Heart right ventricle (tissue), 16 donors: ENCODE measurements at regions not wholly inside any gene's neighbourhood (a gene's known extent, or its start where the extent isn't known, plus 50 kb on each side); places are given as distances from the start of the nearest gene placed in this dataset.

Source experiments
- ATAC-seq, 8 donors: fragments of 200-7000 bp; cut with Tn5 transposase; one replicate each; pipeline ENCODE4 v1.9.1; 2020; ENCODE audit warnings: mild to moderate bottlenecking in 8 of 8, moderate library complexity in 8 of 8, moderate number of reproducible peaks in 1 of 8
- DNase-seq, 2 donors: peaks; one replicate each; pipeline ENCODE4 v3.0.0-alpha.2; 2020
- H3K27ac ChIP-seq, 10 donors: fragments of 200-600 bp; sonication (generic) in 2 of 10; one replicate each; pipeline versions ENCODE4 v1.5.0 to v1.8.0; 2020 to 2022; ENCODE audit warnings: mild to moderate bottlenecking in 3 of 10
- H3K27me3 ChIP-seq, 7 donors: fragments of 200-600 bp; one replicate each; pipeline ENCODE4 v1.8.0; 2021 to 2022; ENCODE audit warnings: mild to moderate bottlenecking in 2 of 7
- H3K36me3 ChIP-seq, 9 donors: fragments of 200-600 bp; sonication (generic) in 1 of 9; one replicate each; pipeline versions ENCODE4 v1.5.0 to v1.8.0; 2020 to 2022; ENCODE audit warnings: mild to moderate bottlenecking in 2 of 9
- H3K4me1 ChIP-seq, 9 donors: fragments of 200-600 bp; sonication (generic) in 1 of 9; one replicate each; pipeline versions ENCODE4 v1.5.0 to v1.8.0; 2020 to 2022; ENCODE audit warnings: mild to moderate bottlenecking in 4 of 9
- H3K4me3 ChIP-seq, 10 donors: fragments of 200-600 bp; sonication (generic) in 2 of 10; one replicate each; pipeline versions ENCODE4 v1.5.0 to v1.8.0; 2020 to 2022; ENCODE audit warnings: mild to moderate bottlenecking in 7 of 10, moderate library complexity in 2 of 10
- H3K9me3 ChIP-seq, 11 donors: fragments of 200-600 bp in 10 of 11; sonication (generic) in 2 of 11; one replicate each; pipeline versions ENCODE4 v1.5.0 to v1.8.0; 2013 to 2022; ENCODE audit warnings: mild to moderate bottlenecking in 2 of 11, control low read depth in 1 of 11, moderate library complexity in 1 of 11
- CTCF ChIP-seq, 9 donors: fragments of 200-600 bp; sonication (generic) in 2 of 9; IDR thresholded peaks; one replicate each; pipeline versions ENCODE4 v1.5.0 to v1.8.0; 2021 to 2022; ENCODE audit warnings: antibody characterized with exemption in 9 of 9, mild to moderate bottlenecking in 5 of 9, moderate library complexity in 1 of 9
- WGBS, 2 donors: extraction: QIAGEN DNeasy Blood & Tissue Kit; methylation state at CpG; one replicate each; pipeline ENCODE4 v1.1.7; 2013; ENCODE audit warnings: inconsistent platforms in 1 of 2; 5-methylcytosine and 5-hydroxymethylcytosine counted together
- intact Hi-C, 10 donors: fragments of 100-400 bp; cut with DNase I; formaldehyde crosslinking; loops; one replicate each; pipeline versions ENCODE4 v1.11.1 to v1.14.2; 2022
- donor health status: Arrhythmogenic right ventricular cardiomyopathy.
- donor health status: ischemic (EF 13 %, LVEDD 7.1; RV severe dilation, severe dysfunction).
- donor health status: healthy with polysubstance abuse.
- donor health status: DM: no; HTN: yes; CAD: no.
- donor health status: DM: no; HTN: no; CAD: no.
- donor health status: ischemic (EF 25% LVEDD 6.9; RV normal size, moderate dysfunction).
- donor health status: ischemic (EF 25% LVEDD 5.7; RV mildly dilated, moderate dysfunction).
- donor health status: healthy.
- donor health status: DM: yes; HTN: yes; CAD: no.
- donor health status: Ischemic cardiomyopathy.
- donor health status: ischemic (EF 35%, LVEDD 5.7; RV mildly dilated, moderate dysfunction).
- donor health status: nonischemic (EF 11% LVEDD 7.7; RV severe dilation, severe dysfunction).
- donor health status: DM: yes; HTN: yes; CAD: no.
- donor health status: PGD.
- donor health status: ischemic (EF 29% LVEDD 5.4; RV normal size, mild dysfunction).
- donor health status: nonischemic (EF 23%, LVEDD 6.1; RV moderate dilation, normal function).

DNA sequence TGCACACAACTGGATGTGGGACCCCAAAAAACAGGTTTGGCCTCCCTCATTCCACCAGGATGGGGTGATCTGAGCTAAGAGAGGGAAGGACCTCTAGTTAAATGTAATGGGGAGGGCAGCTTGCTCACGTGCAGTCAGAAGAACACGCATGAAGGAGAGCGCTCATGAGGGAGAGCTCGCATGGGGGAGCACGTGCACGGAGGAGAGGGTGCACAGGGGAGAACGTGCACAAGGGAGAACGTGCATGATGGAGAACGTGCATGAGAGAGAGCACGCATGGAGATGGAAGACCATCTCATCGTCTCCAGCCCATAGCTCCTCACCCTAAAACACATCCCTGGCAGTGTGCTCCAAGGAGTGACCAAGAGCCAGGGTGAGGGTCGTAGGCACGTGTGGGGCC is 141.2 kb downstream of the RBFOX3 start:
- Histone ChIP-seq H3K27me3 (peaks cover 3 to 90% (median 77%) of the 10 kb centered on the region in 7 donors), H3K36me3 (no peaks in the 10 kb centered on the region), H3K9me3 (no peaks in the 10 kb centered on the region), H3K27ac (no peak overlapping the region), H3K4me1 (no peaks in the 10 kb centered on the region), H3K4me3 (no peak overlapping the region)
- DNase-seq (no peak), ATAC-seq (no peak)
- intact Hi-C loops: no loop called here
- 86 to 89% methylated on average over 13 of the region's 13 CpGs for WGBS, 2 donors
- no peak for TF ChIP-seq CTCF (IDR thresholded peaks at IDR 0.05)

DNA sequence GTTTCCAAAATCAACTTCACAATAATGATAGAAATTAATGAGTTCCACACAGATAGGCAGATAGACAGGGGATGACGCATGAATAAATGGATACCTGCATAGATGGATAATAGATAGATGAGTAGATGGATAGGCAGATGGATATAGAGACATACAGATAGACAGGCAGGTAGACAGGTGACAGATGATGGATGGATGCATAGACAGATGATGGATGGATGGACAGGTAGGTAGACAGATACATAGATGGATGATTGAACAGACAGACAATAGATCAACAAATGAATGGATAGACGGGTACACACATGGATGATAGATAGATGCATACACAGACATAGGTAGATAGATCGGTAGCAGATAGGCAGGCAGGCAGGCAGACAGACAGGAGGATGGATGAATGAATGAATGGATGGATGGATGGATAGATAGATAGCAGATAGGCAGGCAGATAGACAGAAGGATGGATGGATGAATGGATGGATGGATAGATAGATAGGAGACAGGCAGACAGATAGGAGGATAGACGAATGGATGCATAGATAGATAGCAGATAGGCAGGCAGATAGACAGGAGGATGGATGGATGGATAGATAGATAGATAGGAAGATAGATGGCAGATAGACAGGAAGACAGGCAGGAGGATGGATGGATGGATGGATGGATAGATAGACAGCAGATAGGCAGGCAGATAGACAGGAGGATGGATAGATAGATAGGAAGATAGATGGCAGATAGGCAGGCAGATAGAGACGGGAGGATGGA is 142.5 kb downstream of the RBFOX3 start:
- no peaks in the 10 kb centered on the region for H3K4me1 ChIP-seq
- TF ChIP-seq CTCF (IDR thresholded peaks at IDR 0.05): no peak
- intact Hi-C loops: no loop called here
- no peaks in the 10 kb centered on the region for H3K9me3 ChIP-seq
- peaks cover 0 to 83% (median 66%) of the 10 kb centered on the region in 7 donors for H3K27me3 ChIP-seq
- no peak overlapping the region for H3K27ac ChIP-seq
- H3K4me3 ChIP-seq: no peak overlapping the region
- no peak for DNase-seq
- 79 to 87% methylated on average over 5 of the region's 5 CpGs for WGBS, 2 donors
- no peak for ATAC-seq
- H3K36me3 ChIP-seq: no peaks in the 10 kb centered on the region

DNA sequence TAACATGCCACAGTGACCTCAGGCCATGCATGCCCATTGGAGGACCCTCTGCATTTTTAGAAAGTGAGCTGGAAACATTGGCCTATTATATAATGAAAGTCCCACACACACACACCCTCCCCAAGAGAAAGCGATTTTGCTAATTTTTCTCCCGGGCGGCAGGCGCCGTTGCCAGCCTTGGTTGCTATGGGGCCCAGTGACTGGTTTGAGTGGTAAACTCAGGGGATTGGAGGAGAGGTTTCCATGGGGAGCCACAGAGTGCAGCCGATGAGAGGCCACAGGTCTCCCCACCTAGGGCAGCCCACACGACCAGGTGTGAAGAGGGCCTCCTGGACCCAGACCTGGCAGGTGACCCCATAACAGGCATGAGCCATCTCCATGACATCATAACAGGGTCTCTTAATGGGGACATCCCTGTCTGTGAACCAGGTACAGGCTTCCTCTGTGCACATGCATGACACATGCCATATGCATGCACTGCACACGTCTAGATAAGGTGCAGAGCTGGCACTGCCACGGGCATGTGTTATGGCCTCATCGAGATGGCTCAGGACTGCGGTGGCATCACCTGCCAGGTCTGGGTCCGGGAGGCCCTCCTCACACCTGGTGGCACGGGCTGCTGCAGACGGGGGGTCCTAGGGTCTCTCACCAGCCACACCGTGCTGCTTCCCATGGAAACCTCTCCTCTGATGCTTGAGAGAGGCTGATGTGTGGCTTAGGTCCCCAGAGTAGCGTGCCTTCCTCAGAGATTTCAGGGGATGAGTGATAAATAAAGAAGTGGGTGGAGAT is 144.1 kb downstream of the RBFOX3 start:
- peaks cover 0 to 76% (median 54%) of the 10 kb centered on the region in 7 donors for H3K27me3 ChIP-seq
- DNase-seq (no peak), ATAC-seq (no peak)
- no peaks in the 10 kb centered on the region for H3K4me1 ChIP-seq
- no peaks in the 10 kb centered on the region for H3K36me3 ChIP-seq
- intact Hi-C loops: no loop called here
- no peak overlapping the region for H3K4me3 ChIP-seq
- 81 to 84% methylated on average over 16 of the region's 16 CpGs for WGBS, 2 donors
- no peak overlapping the region for H3K27ac ChIP-seq
- H3K9me3 ChIP-seq: no peaks in the 10 kb centered on the region
- TF ChIP-seq CTCF (IDR thresholded peaks at IDR 0.05): no peak

- WGBS, 2 donors: 49 to 57% methylated on average over 14 of the region's 14 CpGs
Measured at GRCh38 chr17:79465681-79466025, 145.2 kb downstream of the RBFOX3 start.

More at GRCh38 chr17:79465681-79466025, 145.2 kb downstream of the RBFOX3 start:
- peaks cover 0 to 68% (median 44%) of the 10 kb centered on the region in 7 donors for H3K27me3 ChIP-seq
- H3K36me3 ChIP-seq: no peaks in the 10 kb centered on the region
- intact Hi-C loops: no loop called here
- no peak overlapping the region for H3K27ac ChIP-seq
- H3K9me3 ChIP-seq: no peaks in the 10 kb centered on the region
- no peak for DNase-seq
- no peaks in the 10 kb centered on the region for H3K4me1 ChIP-seq
- no peak for TF ChIP-seq CTCF (IDR thresholded peaks at IDR 0.05)
- H3K4me3 ChIP-seq: no peak overlapping the region
- ATAC-seq: no peak
